ENCODE measurements at regions not wholly inside any gene's neighbourhood (a gene's known extent, or its start where the extent isn't known, plus 50 kb on each side); places are given as distances from the start of the nearest gene placed in this dataset.

GRCh38 chr3:77869423-77869822 lies 829.5 kb downstream of the ROBO2 start:
- TF ChIP-seq, protein P1, sequence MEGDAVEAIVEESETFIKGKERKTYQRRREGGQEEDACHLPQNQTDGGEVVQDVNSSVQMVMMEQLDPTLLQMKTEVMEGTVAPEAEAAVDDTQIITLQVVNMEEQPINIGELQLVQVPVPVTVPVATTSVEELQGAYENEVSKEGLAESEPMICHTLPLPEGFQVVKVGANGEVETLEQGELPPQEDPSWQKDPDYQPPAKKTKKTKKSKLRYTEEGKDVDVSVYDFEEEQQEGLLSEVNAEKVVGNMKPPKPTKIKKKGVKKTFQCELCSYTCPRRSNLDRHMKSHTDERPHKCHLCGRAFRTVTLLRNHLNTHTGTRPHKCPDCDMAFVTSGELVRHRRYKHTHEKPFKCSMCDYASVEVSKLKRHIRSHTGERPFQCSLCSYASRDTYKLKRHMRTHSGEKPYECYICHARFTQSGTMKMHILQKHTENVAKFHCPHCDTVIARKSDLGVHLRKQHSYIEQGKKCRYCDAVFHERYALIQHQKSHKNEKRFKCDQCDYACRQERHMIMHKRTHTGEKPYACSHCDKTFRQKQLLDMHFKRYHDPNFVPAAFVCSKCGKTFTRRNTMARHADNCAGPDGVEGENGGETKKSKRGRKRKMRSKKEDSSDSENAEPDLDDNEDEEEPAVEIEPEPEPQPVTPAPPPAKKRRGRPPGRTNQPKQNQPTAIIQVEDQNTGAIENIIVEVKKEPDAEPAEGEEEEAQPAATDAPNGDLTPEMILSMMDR (conservative IDR thresholded peaks at IDR 0.05 in 1 of 2, IDR thresholded peaks at IDR 0.05 in 1 of 2; ENCODE audit: low read depth in 1 of 2, low read length in 2 of 2): no peak
- TF ChIP-seq EZH2 (IDR thresholded peaks at IDR 0.05; ENCODE audit: low read length, missing control alignments): no peak

Measured in fibroblast of lung (primary cell).